SK-N-SH treated with all-trans-retinoic acid at 6 μM for 48 hours (cell line): ENCODE measurements at regions not wholly inside any gene's neighbourhood (a gene's known extent, or its start where the extent isn't known, plus 50 kb on each side); places are given as distances from the start of the nearest gene placed in this dataset.

ENCODE experiments used
- ATAC-seq: fragments of 200-7000 bp; cut with Tn5 transposase; 3 replicates; pipeline ENCODE4 v1.9.1; 2020; ENCODE audit warnings: mild to moderate bottlenecking, moderate library complexity
- ARNTL ChIP-seq: fragments of 450-650 bp; formaldehyde crosslinking; IDR thresholded peaks from 2 replicates; pipeline ENCODE4 v1.5.0; 2020; ENCODE audit warnings: low read depth, mild to moderate bottlenecking, moderate library complexity, borderline replicate concordance
- BACH2 ChIP-seq: fragments of 250-450 bp; sonication (Bioruptor Pico); IDR thresholded peaks from 2 replicates; pipeline ENCODE4 v1.9.0; 2021; ENCODE audit warnings: mild to moderate bottlenecking, borderline replicate concordance
- CREB5 ChIP-seq: fragments of 250-450 bp; sonication (Bioruptor Pico); IDR thresholded peaks from 2 replicates; pipeline ENCODE4 v1.5.1; 2020; ENCODE audit warnings: low read depth, mild to moderate bottlenecking, moderate library complexity
- CSDC2 ChIP-seq: fragments of 250-450 bp; sonication (Bioruptor Pico); IDR thresholded peaks from 2 replicates; pipeline ENCODE4 v1.5.0; 2020; ENCODE audit warnings: mild to moderate bottlenecking, moderate library complexity
- CSRNP3 ChIP-seq: fragments of 250-450 bp; sonication (Bioruptor Pico); IDR thresholded peaks from 2 replicates; pipeline ENCODE4 v1.5.1; 2021; ENCODE audit warnings: mild to moderate bottlenecking, moderate library complexity
- ESRRG ChIP-seq: fragments of 250-450 bp; sonication (Bioruptor Pico); IDR thresholded peaks from 2 replicates; pipeline ENCODE4 v1.6.1; 2021; ENCODE audit warnings: mild to moderate bottlenecking
- GLIS3 ChIP-seq: fragments of 250-450 bp; sonication (Bioruptor Pico); IDR thresholded peaks from 2 replicates; pipeline ENCODE4 v1.5.0; 2020; ENCODE audit warnings: mild to moderate bottlenecking, moderate library complexity
- ISL1 ChIP-seq: fragments of 250-450 bp; sonication (Bioruptor Pico); IDR thresholded peaks from 2 replicates; pipeline ENCODE4 v2.1.2; 2022; ENCODE audit warnings: mild to moderate bottlenecking, moderate library complexity
- OSR1 ChIP-seq: fragments of 250-450 bp; sonication (Bioruptor Pico); IDR thresholded peaks from 2 replicates; pipeline ENCODE4 v1.8.0; 2022; ENCODE audit warnings: moderate library complexity, mild to moderate bottlenecking, inconsistent platforms
- POU6F1 ChIP-seq: fragments of 250-450 bp; sonication (Bioruptor Pico); IDR thresholded peaks from 2 replicates; pipeline ENCODE4 v1.8.0; 2021; ENCODE audit warnings: low read depth, mild to moderate bottlenecking, moderate library complexity, borderline replicate concordance
- PPARA ChIP-seq: fragments of 250-450 bp; sonication (Bioruptor Pico); IDR thresholded peaks from 2 replicates; pipeline ENCODE4 v1.5.0; 2020; ENCODE audit warnings: mild to moderate bottlenecking, borderline replicate concordance
- RARB ChIP-seq: fragments of 250-450 bp; sonication (Bioruptor Pico); IDR thresholded peaks from 2 replicates; pipeline ENCODE4 v1.8.0; 2021; ENCODE audit warnings: mild to moderate bottlenecking, moderate library complexity
- SNAI2 ChIP-seq: fragments of 250-450 bp; sonication (Bioruptor Pico); IDR thresholded peaks from 2 replicates; pipeline ENCODE4 v1.5.0; 2020; ENCODE audit warnings: mild to moderate bottlenecking, moderate library complexity
- TCF4 ChIP-seq: fragments of 250-450 bp; sonication (Bioruptor Pico); IDR thresholded peaks from 2 replicates; pipeline ENCODE4 v1.8.0; 2021; ENCODE audit warnings: mild to moderate bottlenecking, moderate library complexity, borderline replicate concordance
- TOX ChIP-seq: fragments of 250-450 bp; sonication (Bioruptor Pico); IDR thresholded peaks from 2 replicates; pipeline ENCODE4 v1.8.0; 2021; ENCODE audit warnings: mild to moderate bottlenecking, moderate library complexity, borderline replicate concordance
- TSHZ2 ChIP-seq: fragments of 250-450 bp; sonication (Bioruptor Pico); IDR thresholded peaks from 2 replicates; pipeline ENCODE4 v1.5.0; 2020; ENCODE audit warnings: mild to moderate bottlenecking, moderate library complexity
- ZC3H10 ChIP-seq: fragments of 250-450 bp; sonication (Bioruptor Pico); IDR thresholded peaks from 2 replicates; pipeline ENCODE4 v1.5.1; 2021; ENCODE audit warnings: mild to moderate bottlenecking, moderate library complexity
- ZFP3 ChIP-seq: fragments of 250-450 bp; sonication (Bioruptor Pico); IDR thresholded peaks from 2 replicates; pipeline ENCODE4 v1.5.0; 2020; ENCODE audit warnings: mild to moderate bottlenecking, moderate library complexity
- ZFP30 ChIP-seq: fragments of 450-650 bp; formaldehyde crosslinking; IDR thresholded peaks from 2 replicates; pipeline ENCODE4 v1.5.0; 2022; ENCODE audit warnings: mild to moderate bottlenecking, moderate library complexity
- ZNF565 ChIP-seq: fragments of 450-650 bp; formaldehyde crosslinking; conservative IDR thresholded peaks from 2 replicates; pipeline ENCODE4 v1.5.0; 2020; ENCODE audit warnings: low read depth, mild to moderate bottlenecking, moderate library complexity
- ZNF70 ChIP-seq: fragments of 450-650 bp; formaldehyde crosslinking; IDR thresholded peaks from 2 replicates; pipeline ENCODE4 v1.5.0; 2020; ENCODE audit warnings: mild to moderate bottlenecking, moderate library complexity

- ATAC-seq, result no peak
- TF ChIP-seq OSR1 (CRISPR knock-in tag) (no peak), PPARA (CRISPR knock-in tag) (no peak), ZFP30 (no peak)
These were observed 255.3 kb upstream of the RAB6C start for GRCh38 chr2:129724021-129724757.

- TF ChIP-seq CSRNP3 (CRISPR knock-in tag) (no peak), SNAI2 (CRISPR knock-in tag) (no peak)
- no peak for ATAC-seq
These were observed 253.2 kb upstream of the RAB6C start for GRCh38 chr2:129726216-129726615.

GRCh38 chr2:129727286-129727685 is 252.2 kb upstream of the RAB6C start:
- no peak for TF ChIP-seq BACH2 (CRISPR knock-in tag)
- no peak for TF ChIP-seq ZC3H10
- TF ChIP-seq TOX (CRISPR knock-in tag), result no peak
- TF ChIP-seq OSR1 (CRISPR knock-in tag), result no peak
- TF ChIP-seq ISL1 (CRISPR knock-in tag), result no peak
- TF ChIP-seq CSDC2, result no peak
- TF ChIP-seq GLIS3 (CRISPR knock-in tag), result no peak
- no peak for TF ChIP-seq POU6F1 (CRISPR knock-in tag)
- no peak for TF ChIP-seq CSRNP3 (CRISPR knock-in tag)
- no peak for TF ChIP-seq SNAI2 (CRISPR knock-in tag)
- TF ChIP-seq ZNF70 (CRISPR knock-in tag), result no peak
- no peak for TF ChIP-seq ZFP30
- TF ChIP-seq ESRRG, result no peak
- no peak for TF ChIP-seq ARNTL (CRISPR knock-in tag)
- no peak for TF ChIP-seq CREB5 (CRISPR knock-in tag)
- TF ChIP-seq ZFP3 (CRISPR knock-in tag), result no peak
- no peak for TF ChIP-seq TCF4
- no peak for TF ChIP-seq ZNF565
- no peak for ATAC-seq

GRCh38 chr2:129728035-129728972 is 251.2 kb upstream of the RAB6C start:
- TF ChIP-seq TSHZ2 (CRISPR knock-in tag), result no peak
- TF ChIP-seq ZFP30, result no peak
- TF ChIP-seq ZC3H10, result no peak
- TF ChIP-seq POU6F1 (CRISPR knock-in tag), result no peak
- TF ChIP-seq RARB (CRISPR knock-in tag), result no peak
- no peak for TF ChIP-seq ZNF565
- ATAC-seq, result no peak
